ENCODE measurements at regions not wholly inside any gene's neighbourhood (a gene's known extent, or its start where the extent isn't known, plus 50 kb on each side); places are given as distances from the start of the nearest gene placed in this dataset.

GRCh38 chr6:11323666-11324452 is 91.4 kb upstream of the NEDD9 start (continued):
- TF ChIP-seq, protein P1, sequence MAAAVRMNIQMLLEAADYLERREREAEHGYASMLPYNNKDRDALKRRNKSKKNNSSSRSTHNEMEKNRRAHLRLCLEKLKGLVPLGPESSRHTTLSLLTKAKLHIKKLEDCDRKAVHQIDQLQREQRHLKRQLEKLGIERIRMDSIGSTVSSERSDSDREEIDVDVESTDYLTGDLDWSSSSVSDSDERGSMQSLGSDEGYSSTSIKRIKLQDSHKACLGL (CRISPR knock-in tag; IDR thresholded peaks at IDR 0.05), result peak; percentile 59; the same call in 1 of the 2 replicates
- no peak for TF ChIP-seq RFX5 (IDR thresholded peaks at IDR 0.05; ENCODE audit: low read depth, low read length)
- 0 out of 2 replicates have a peak, but pooled peaks have one; percentile 22 for TF ChIP-seq HIVEP1 (CRISPR knock-in tag; IDR thresholded peaks at IDR 0.05)
- TF ChIP-seq, protein P2, sequence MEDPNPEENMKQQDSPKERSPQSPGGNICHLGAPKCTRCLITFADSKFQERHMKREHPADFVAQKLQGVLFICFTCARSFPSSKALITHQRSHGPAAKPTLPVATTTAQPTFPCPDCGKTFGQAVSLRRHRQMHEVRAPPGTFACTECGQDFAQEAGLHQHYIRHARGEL (CRISPR knock-in tag; IDR thresholded peaks at IDR 0.05), result no peak
- TF ChIP-seq NFE2L1 (CRISPR knock-in tag; IDR thresholded peaks at IDR 0.05; ENCODE audit: borderline replicate concordance), result 0 out of 2 replicates have a peak, but pooled peaks have one; percentile 14
- 0 out of 2 replicates have a peak, but pooled peaks have one; percentile 68 for TF ChIP-seq TGIF2 (CRISPR knock-in tag; IDR thresholded peaks at IDR 0.05)
- no peak for TF ChIP-seq ZNF570 (CRISPR knock-in tag; IDR thresholded peaks at IDR 0.05; ENCODE audit: borderline replicate concordance)
- TF ChIP-seq AKAP8 (CRISPR knock-in tag; IDR thresholded peaks at IDR 0.05), result no peak
- TF ChIP-seq MBD4 (IDR thresholded peaks at IDR 0.05; ENCODE audit: borderline replicate concordance, low read length), result no peak
- no peak for TF ChIP-seq THAP8 (CRISPR knock-in tag; IDR thresholded peaks at IDR 0.05; ENCODE audit: borderline replicate concordance)
- no peak for TF ChIP-seq ZNF672 (CRISPR knock-in tag; IDR thresholded peaks at IDR 0.05)
- no peak; the same call in 1 of the 2 replicates for TF ChIP-seq CREM (IDR thresholded peaks at IDR 0.05)
- TF ChIP-seq CREM (CRISPR knock-in tag; IDR thresholded peaks at IDR 0.05), result no peak
- TF ChIP-seq PCBP1 (IDR thresholded peaks at IDR 0.05; ENCODE audit: borderline replicate concordance, low read depth, low read length), result no peak
- TF ChIP-seq, protein P3, sequence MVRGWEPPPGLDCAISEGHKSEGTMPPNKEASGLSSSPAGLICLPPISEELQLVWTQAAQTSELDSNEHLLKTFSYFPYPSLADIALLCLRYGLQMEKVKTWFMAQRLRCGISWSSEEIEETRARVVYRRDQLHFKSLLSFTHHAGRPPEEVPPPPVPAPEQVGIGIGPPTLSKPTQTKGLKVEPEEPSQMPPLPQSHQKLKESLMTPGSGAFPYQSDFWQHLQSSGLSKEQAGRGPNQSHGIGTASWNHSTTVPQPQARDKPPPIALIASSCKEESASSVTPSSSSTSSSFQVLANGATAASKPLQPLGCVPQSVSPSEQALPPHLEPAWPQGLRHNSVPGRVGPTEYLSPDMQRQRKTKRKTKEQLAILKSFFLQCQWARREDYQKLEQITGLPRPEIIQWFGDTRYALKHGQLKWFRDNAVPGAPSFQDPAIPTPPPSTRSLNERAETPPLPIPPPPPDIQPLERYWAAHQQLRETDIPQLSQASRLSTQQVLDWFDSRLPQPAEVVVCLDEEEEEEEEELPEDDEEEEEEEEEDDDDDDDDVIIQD (CRISPR knock-in tag; IDR thresholded peaks at IDR 0.05; ENCODE audit: low read depth), result peak; percentile 93
- TF ChIP-seq, protein P4, sequence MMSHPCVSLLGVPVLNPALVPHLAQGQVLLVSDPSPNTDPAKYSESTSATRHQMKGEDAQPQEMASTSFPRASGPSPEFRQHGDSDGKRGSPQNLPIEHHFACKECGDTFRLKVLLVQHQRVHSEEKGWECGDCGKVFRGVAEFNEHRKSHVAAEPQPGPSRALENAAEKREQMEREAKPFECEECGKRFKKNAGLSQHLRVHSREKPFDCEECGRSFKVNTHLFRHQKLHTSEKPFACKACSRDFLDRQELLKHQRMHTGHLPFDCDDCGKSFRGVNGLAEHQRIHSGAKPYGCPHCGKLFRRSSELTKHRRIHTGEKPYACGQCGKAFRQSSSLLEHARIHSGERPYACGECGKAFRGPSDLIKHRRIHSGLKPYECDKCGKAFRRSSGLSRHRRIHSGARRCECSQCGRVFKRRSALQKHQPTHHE (CRISPR knock-in tag; IDR thresholded peaks at IDR 0.05; ENCODE audit: borderline replicate concordance), result 0 out of 2 replicates have a peak, but pooled peaks have one; percentile 81
- TF ChIP-seq, protein P5, sequence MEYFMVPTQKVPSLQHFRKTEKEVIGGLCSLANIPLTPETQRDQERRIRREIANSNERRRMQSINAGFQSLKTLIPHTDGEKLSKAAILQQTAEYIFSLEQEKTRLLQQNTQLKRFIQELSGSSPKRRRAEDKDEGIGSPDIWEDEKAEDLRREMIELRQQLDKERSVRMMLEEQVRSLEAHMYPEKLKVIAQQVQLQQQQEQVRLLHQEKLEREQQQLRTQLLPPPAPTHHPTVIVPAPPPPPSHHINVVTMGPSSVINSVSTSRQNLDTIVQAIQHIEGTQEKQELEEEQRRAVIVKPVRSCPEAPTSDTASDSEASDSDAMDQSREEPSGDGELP (IDR thresholded peaks at IDR 0.05; ENCODE audit: borderline replicate concordance, low read depth), result peak; percentile 44; the same call in 1 of the 2 replicates
- TF ChIP-seq ZNF766 (CRISPR knock-in tag; IDR thresholded peaks at IDR 0.05; ENCODE audit: borderline replicate concordance), result peak; percentile 93; the same call in 1 of the 2 replicates
- peak; percentile 52 for TF ChIP-seq ELF1 (CRISPR knock-in tag; IDR thresholded peaks at IDR 0.05)
- TF ChIP-seq TRAFD1 (CRISPR knock-in tag; IDR thresholded peaks at IDR 0.05; ENCODE audit: borderline replicate concordance), result no peak
- TF ChIP-seq ZNF670 (CRISPR knock-in tag; IDR thresholded peaks at IDR 0.05; ENCODE audit: borderline replicate concordance), result no peak
- 0 out of 2 replicates have a peak, but pooled peaks have one; percentile 40 for TF ChIP-seq WIZ (CRISPR knock-in tag; IDR thresholded peaks at IDR 0.05)
- peak; percentile 80 for TF ChIP-seq ETV5 (CRISPR knock-in tag; IDR thresholded peaks at IDR 0.05; ENCODE audit: borderline replicate concordance)

All from HepG2 (cell line).